HCT116 (cell line): ENCODE measurements at regions not wholly inside any gene's neighbourhood (a gene's known extent, or its start where the extent isn't known, plus 50 kb on each side); places are given as distances from the start of the nearest gene placed in this dataset.

Experiments used
- ATAC-seq: fragments of 200-7000 bp; cut with Tn5 transposase; 2 replicates; pipeline ENCODE4 v1.9.1; 2020; ENCODE audit warnings: mild to moderate bottlenecking, moderate library complexity
- BruUV-seq: library from RNA; stranded (reverse); fragments of 400-500 nt; replicated peaks from 2 replicates; lab custom pipeline; 2021; lab: Mats Ljungman, UMichigan
- CTCF ChIA-PET: fragments of 300-600 bp; sonication (Branson Sonifier 250); formaldehyde crosslinking; loops from one replicate; lab custom pipeline; 2021; ENCODE audit warnings: antibody characterized with exemption; lab: Charles Lee
- POLR2A ChIA-PET: fragments of 300-600, 350-600 bp; sonication (Branson Sonifier 250); formaldehyde crosslinking; loops from one replicate; lab custom pipeline; 2021; ENCODE audit warnings: antibody characterized with exemption; lab: Charles Lee
- RAD21 ChIA-PET, 2 experiments: fragments of 300-600 bp; sonication (Branson Sonifier 250); formaldehyde crosslinking; loops; one replicate each; lab custom pipeline; 2023; ENCODE audit warnings: low total read pairs in 2 of 2; ENCODE audit not compliant: uncharacterized antibody in 2 of 2, unreplicated experiment in 2 of 2, low non-redundant PET in 1 of 2; lab: Charles Lee
- DNase-seq: peaks from one replicate; pipeline ENCODE4 v3.0.0-alpha.2; 2010; ENCODE audit warnings: low read depth, low spot score
- H2AFZ ChIP-seq: fragments of 200-600 bp; shearing (Covaris generic), sonication (generic); 2 replicates; pipeline ENCODE4 v1.6.1; 2017; ENCODE audit warnings: low read depth, mixed run types, mixed read lengths, antibody characterized with exemption, low read length; ENCODE audit not compliant: poor library complexity, severe bottlenecking
- H3K27ac ChIP-seq: 2 replicates; pipeline ENCODE4 v1.5.1; 2012; ENCODE audit warnings: low read depth, low read length
- H3K27me3 ChIP-seq: fragments of 200-600 bp; sonication (generic); 2 replicates; pipeline ENCODE4 v1.6.1; 2016; ENCODE audit warnings: mixed run types, low read length, mixed read lengths; ENCODE audit not compliant: insufficient read depth
- H3K36me3 ChIP-seq, 2 experiments: fragments of 200-500 bp in 1 of 2; fragments of 200-600 bp in 1 of 2; sonication (Bioruptor generic) in 1 of 2; sonication (generic) in 1 of 2; 2 replicates each; pipeline versions ENCODE4 v1.5.1 to v1.6.1; 2014 to 2016; ENCODE audit warnings: low read length in 2 of 2, inconsistent platforms in 1 of 2, mixed read lengths in 1 of 2, mixed run types in 1 of 2; ENCODE audit not compliant: insufficient read depth in 2 of 2, control insufficient read depth in 1 of 2
- H3K4me1 ChIP-seq, 2 experiments: fragments of 200-600 bp in 1 of 2; sonication (generic) in 1 of 2; 2 replicates each; pipeline versions ENCODE4 v1.5.1 to v1.6.1; 2012 to 2017; ENCODE audit warnings: low read length in 2 of 2, inconsistent platforms in 1 of 2, mild to moderate bottlenecking in 1 of 2, mixed read lengths in 1 of 2, mixed run types in 1 of 2, moderate library complexity in 1 of 2; ENCODE audit not compliant: insufficient read depth in 2 of 2, control insufficient read depth in 1 of 2
- H3K4me2 ChIP-seq: fragments of 200-600 bp; sonication (generic); 2 replicates; pipeline ENCODE4 v1.6.1; 2017; ENCODE audit warnings: mixed run types, low read length, mixed read lengths
- H3K4me3 ChIP-seq, 2 experiments: fragments of 200-600 bp in 1 of 2; sonication (generic) in 1 of 2; replicated peaks in 1 of 2; 2 replicates each; pipeline ENCODE4 v1.5.1; 2011 to 2016; ENCODE audit warnings: low read length in 2 of 2, control low read depth in 1 of 2, low read depth in 1 of 2, mild to moderate bottlenecking in 1 of 2, mixed read lengths in 1 of 2, mixed run types in 1 of 2
- H3K79me2 ChIP-seq: fragments of 200-600 bp; sonication (generic); 2 replicates; pipeline ENCODE4 v1.6.1; 2017; ENCODE audit warnings: mild to moderate bottlenecking, mixed run types, low read length, moderate library complexity, mixed read lengths; ENCODE audit not compliant: insufficient read depth
- H3K9ac ChIP-seq: fragments of 200-600 bp; sonication (generic); 2 replicates; pipeline ENCODE4 v1.6.1; 2016; ENCODE audit warnings: low read length, mixed read lengths
- H3K9me2 ChIP-seq: fragments of 200-600 bp; sonication (generic), shearing (Covaris generic); 2 replicates; pipeline ENCODE4 v1.6.1; 2017; ENCODE audit warnings: mixed run types, mild to moderate bottlenecking, moderate library complexity; ENCODE audit not compliant: insufficient read depth
- H3K9me3 ChIP-seq, 2 experiments: fragments of 200-500 bp in 1 of 2; fragments of 200-600 bp in 1 of 2; sonication (Bioruptor generic) in 1 of 2; sonication (generic) in 1 of 2; 2 replicates each; pipeline ENCODE4 v1.6.1; 2014 to 2017; ENCODE audit warnings: low read length in 2 of 2, mixed read lengths in 2 of 2, inconsistent platforms in 1 of 2, low read depth in 1 of 2, mild to moderate bottlenecking in 1 of 2, mixed run types in 1 of 2, moderate library complexity in 1 of 2; ENCODE audit not compliant: control insufficient read depth in 1 of 2, insufficient read depth in 1 of 2
- H4K20me1 ChIP-seq: fragments of 200-600 bp; sonication (generic), shearing (Covaris generic); 2 replicates; pipeline ENCODE4 v1.6.1; 2017; ENCODE audit warnings: mixed run types, mild to moderate bottlenecking, moderate library complexity; ENCODE audit not compliant: insufficient read depth
- CBX3 ChIP-seq: IDR thresholded peaks from 2 replicates; pipeline ENCODE4 v1.6.1; 2012; ENCODE audit warnings: low read depth
- CTCF ChIP-seq, 3 experiments: fragments of 200-600 bp in 1 of 3; sonication (generic) in 1 of 3; IDR thresholded peaks in 2 of 3; conservative IDR thresholded peaks in 1 of 3; 2 replicates each; pipeline ENCODE4 v1.5.1; 2012 to 2017; ENCODE audit warnings: low read depth in 2 of 3, low read length in 2 of 3, antibody characterized with exemption in 1 of 3, borderline replicate concordance in 1 of 3, control low read depth in 1 of 3, mild to moderate bottlenecking in 1 of 3, mixed read lengths in 1 of 3, mixed run types in 1 of 3, moderate library complexity in 1 of 3; ENCODE audit not compliant: insufficient read depth in 1 of 3
- EGR1 ChIP-seq: IDR thresholded peaks from 2 replicates; pipeline ENCODE4 v1.6.1; 2012; ENCODE audit warnings: low read depth
- JUND ChIP-seq: IDR thresholded peaks from 2 replicates; pipeline ENCODE4 v1.6.1; 2012
- MAX ChIP-seq: IDR thresholded peaks from 2 replicates; pipeline ENCODE4 v1.6.1; 2012
- POLR2A ChIP-seq: IDR thresholded peaks from 2 replicates; pipeline ENCODE4 v1.7.0; 2011; ENCODE audit warnings: borderline replicate concordance; ENCODE audit not compliant: insufficient read depth, insufficient read length; ENCODE audit errors: extremely low read depth
- RAD21 ChIP-seq: IDR thresholded peaks from 2 replicates; pipeline ENCODE4 v1.6.1; 2012; ENCODE audit warnings: low read depth, mild to moderate bottlenecking
- SRF ChIP-seq: IDR thresholded peaks from 2 replicates; pipeline ENCODE4 v1.6.1; 2012; ENCODE audit warnings: low read depth
- YY1 ChIP-seq: IDR thresholded peaks from 2 replicates; pipeline ENCODE4 v1.6.1; 2011; ENCODE audit warnings: low read length, low read depth, moderate library complexity, mild to moderate bottlenecking; ENCODE audit not compliant: insufficient replicate concordance; ENCODE audit errors: extremely low read depth
- ZBTB33 ChIP-seq: IDR thresholded peaks from 2 replicates; pipeline ENCODE4 v1.6.1; 2011; ENCODE audit warnings: mild to moderate bottlenecking, low read length, moderate library complexity; ENCODE audit not compliant: insufficient replicate concordance; ENCODE audit errors: extremely low read depth
- ZNF274 ChIP-seq: fragments of 200-500 bp; sonication (Bioruptor generic); IDR thresholded peaks from 2 replicates; pipeline ENCODE4 v1.6.1; 2014; ENCODE audit warnings: mild to moderate bottlenecking, low read depth, low read length, inconsistent platforms
- intact Hi-C: fragments of 100-400 bp; cut with micrococcal nuclease; formaldehyde crosslinking; loops from 2 replicates; pipeline ENCODE4 v1.10.0; 2022

- no peaks in the 10 kb centered on the region for H3K36me3 ChIP-seq
- ChIA-PET RAD21 (no interaction called here), CTCF (no interaction called here), POLR2A (no interaction called here)
- H3K79me2 ChIP-seq: no peaks in the 10 kb centered on the region
- no peak overlapping the region for H3K4me3 ChIP-seq
- ATAC-seq: no peak
- no peaks in the 10 kb centered on the region for H4K20me1 ChIP-seq
- H3K9me2 ChIP-seq: no peaks in the 10 kb centered on the region
- no peak overlapping the region for H3K27ac ChIP-seq
- no peak for DNase-seq
- no peaks in the 10 kb centered on the region for H3K27me3 ChIP-seq
- no TSS peak for BruUV-seq
- no peak overlapping the region for H3K9ac ChIP-seq
- H3K4me2 ChIP-seq: no peak overlapping the region
- no peak overlapping the region for H2AFZ ChIP-seq
- peaks cover 3 to 23% of the 10 kb centered on the region in 2 experiments; a peak in 2 of 4 replicates for H3K9me3 ChIP-seq
- intact Hi-C loops: no loop called here
- TF ChIP-seq SRF: no peak
- TF ChIP-seq ZBTB33: no peak
- no peak for TF ChIP-seq ZNF274
- TF ChIP-seq CTCF (IDR thresholded peaks at IDR 0.05 in 2 of 3, conservative IDR thresholded peaks at IDR 0.05 in 1 of 3; ENCODE audit: borderline replicate concordance in 1 of 3, insufficient read depth in 1 of 3, low read depth in 2 of 3, low read length in 2 of 3): no peak
- TF ChIP-seq RAD21: no peak
- TF ChIP-seq CBX3: no peak
- no peak for TF ChIP-seq POLR2A
- TF ChIP-seq JUND: no peak
- no peak for TF ChIP-seq YY1
- no peak for TF ChIP-seq EGR1
- TF ChIP-seq MAX: no peak
- H3K4me1 ChIP-seq: no peaks in the 10 kb centered on the region
Observed at GRCh38 chr9:23543419-23543818, 282.6 kb downstream of the ELAVL2 start.
